ENCODE measurements at regions not wholly inside any gene's neighbourhood (a gene's known extent, or its start where the extent isn't known, plus 50 kb on each side); places are given as distances from the start of the nearest gene placed in this dataset.
"Not testable (repeated sequence)": the region's sequence is repeated elsewhere in the genome, so short reads cannot be mapped to it uniquely, and the experiment has no call there.

DNA sequence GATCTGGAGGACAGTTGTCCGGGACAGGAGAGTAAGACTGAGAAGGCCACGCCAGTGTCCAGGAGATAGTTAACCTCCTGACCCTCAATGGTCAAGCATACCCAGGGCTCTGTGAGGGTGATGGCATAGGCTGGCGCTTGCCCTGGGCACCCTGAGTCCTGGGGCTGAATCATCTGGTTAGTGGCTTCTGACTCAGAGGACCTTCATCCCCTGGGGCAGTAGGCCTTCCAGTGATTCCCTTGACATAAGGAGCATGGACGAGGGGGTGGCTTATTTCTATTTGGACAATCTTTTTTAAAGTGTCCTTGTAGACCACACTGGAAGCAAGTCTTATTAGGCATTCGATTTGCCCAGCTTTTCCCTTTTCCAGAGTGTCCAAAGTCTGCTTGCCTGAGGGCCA is 108.4 kb upstream of the SHISA3 start:
- DNase-seq = not testable (repeated sequence)

DNA sequence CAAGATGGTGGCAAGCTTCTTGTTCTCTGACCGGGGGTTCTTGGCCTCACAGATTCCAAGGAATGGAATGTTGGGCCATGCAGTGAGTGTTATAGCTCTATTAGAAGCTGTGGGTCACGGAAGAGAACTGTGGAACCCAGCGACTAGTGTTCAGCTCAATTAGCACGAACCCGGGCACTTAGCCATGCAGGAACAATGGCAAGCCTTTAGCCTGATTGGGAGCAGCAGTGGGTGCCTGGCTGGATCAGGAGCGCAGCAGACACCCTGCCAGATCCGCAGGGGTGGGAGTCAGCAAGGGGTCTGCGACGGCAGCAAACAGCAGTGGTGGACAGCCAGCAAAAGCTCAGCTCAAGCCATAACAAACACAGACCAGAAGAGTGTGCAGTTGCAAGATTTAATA is 105.1 kb upstream of the SHISA3 start:
- not testable (repeated sequence) for DNase-seq

- no peak for DNase-seq
Measured at GRCh38 chr4:42293967-42294813, 103.1 kb upstream of the SHISA3 start.

- no peak for DNase-seq
Measured at GRCh38 chr4:42296196-42296595, 101.1 kb upstream of the SHISA3 start.

DNA sequence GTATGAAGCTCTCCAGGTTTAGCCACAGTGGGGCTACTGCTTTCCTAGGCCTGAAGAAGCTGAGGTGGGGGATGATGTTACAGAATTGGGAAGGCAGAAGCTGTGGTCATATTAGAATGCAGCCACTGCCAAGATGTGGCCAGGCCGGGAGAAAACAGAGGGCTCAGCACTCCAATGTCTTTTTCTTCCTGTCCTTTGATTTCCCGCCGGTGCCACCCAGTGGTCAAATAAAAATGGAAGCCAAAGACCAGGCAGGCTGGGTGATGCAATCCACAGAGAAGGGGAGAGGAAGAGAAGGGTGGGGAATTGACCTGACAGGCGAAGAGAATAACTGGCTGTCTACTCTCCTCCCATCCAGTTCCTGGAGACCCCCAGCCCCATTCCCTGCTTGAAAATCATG is 94.9 kb upstream of the SHISA3 start:
- DNase-seq = no peak

DNA sequence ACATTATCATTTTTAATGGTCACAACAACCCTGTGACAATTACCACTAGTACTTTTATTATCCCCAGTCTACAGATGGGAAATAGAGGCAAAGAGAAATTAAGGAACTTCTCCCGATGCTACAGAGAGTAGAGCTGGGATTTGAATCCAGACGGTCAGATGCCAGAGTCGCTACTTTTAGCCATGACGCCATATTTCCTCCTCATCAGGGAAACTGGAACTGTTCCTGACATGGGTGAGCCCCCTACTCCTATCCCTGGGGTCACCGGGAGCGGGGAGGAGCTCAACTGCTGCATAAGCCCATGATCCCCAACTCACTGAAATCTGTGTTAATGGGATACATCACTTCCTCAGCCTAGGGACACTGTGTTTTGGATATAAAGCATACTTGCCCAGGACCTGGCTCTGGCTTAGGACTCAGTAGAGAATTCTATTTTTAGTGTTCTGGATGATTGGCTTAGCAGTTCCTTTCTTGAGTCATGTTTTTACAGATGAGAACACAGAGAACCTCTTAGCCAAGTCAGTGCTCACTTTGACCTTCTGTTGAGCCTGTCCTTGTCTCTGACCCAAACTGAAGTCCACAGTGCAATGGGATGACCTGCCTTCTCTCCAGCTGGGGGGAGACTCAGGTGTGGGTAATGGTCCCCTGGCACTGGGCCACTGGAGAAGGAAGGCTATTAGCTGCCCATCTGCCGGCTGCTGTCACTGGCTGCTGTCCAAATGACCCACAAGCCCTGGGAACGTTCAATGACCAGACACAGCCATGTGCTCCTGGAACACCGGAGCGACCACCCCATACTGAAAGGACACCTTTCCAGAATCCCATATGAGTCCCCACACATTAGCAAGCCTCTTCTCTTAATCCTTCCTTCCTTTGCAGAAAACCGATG is 90.8 kb upstream of the SHISA3 start:
- no peak for DNase-seq

GRCh38 chr4:42308247-42308646 is 89.0 kb upstream of the SHISA3 start:
- no peak for DNase-seq

DNA sequence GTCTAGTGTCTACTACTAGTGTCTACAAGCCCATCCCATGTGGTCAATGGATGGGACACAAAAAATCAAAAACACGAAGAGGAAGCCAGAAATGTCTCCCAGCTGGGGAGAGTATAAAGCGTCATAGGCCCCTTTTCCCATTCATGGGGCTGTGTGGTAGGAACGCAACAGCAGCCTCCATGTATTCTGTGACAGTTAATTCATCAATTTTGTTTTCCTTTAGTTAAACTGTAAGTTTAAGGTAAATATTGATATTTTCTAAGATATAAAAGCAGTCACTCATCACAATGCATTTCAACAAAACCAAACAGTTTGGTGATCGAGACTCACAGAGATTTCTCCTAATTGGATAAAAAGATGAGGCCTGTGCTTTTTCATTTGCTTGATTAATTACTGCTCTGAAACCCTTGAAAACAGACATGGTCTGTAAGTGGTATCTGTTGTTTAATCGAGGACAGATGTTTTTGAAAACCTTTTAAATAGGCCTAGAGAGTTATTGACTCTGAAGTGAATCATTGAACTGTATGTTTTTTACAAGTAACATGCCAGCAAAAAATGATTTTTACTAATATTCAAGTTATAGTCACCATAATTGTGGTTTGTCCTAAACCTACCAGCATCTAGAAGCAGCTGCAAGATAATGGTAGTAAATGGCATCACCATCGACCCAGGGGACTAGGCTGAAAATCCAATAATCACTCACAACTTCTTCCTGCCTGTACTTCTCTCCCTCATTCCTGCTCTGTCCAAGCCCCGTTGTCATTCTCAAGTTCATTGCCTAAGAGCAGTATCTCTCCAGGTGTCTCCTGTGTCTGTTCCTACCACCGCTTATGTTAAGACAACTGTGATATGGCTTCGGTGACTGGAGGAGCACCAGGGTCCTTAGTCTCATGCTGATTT is 87.7 kb upstream of the SHISA3 start:
- DNase-seq = no peak

DNA sequence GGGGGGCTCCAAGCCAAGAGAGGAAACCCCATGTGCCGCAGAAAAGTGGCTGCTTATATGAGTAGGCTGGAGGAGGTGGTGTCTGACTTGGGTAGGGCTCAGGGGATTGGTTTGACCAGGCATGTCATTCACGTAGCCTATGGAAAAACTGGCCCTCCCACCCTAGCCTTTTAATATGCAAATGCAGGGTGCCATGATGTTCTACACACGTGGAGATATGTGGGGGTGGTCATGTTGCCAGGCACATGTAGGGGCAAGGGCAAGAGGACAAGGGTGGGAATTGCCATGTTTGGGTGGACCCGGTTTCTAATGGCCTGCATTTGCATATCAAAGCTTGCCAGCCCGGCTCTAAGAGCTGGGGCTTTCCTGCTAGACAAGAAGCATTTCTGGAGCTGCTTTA is 86.9 kb upstream of the SHISA3 start:
- DNase-seq = no peak

DNA sequence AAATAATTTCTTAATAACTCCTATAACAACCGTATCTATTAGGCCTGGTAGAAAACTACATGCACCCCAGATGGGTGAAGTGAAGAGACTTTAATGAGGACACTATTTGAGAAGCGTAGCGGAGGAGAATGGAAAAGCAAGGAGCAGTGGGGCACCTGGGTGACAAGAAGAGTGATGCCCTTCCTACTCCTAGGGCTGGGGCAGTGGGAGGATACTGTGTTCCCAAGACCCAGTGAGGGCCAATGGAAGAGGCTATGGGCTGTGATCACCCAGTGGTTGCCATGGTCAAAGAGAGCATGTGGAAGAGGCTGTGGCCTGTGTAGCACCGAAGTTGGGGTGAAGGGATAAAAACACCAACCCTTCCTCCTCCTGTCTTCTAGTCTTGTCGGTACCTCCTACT is 86.5 kb upstream of the SHISA3 start:
- DNase-seq = no peak

DNA sequence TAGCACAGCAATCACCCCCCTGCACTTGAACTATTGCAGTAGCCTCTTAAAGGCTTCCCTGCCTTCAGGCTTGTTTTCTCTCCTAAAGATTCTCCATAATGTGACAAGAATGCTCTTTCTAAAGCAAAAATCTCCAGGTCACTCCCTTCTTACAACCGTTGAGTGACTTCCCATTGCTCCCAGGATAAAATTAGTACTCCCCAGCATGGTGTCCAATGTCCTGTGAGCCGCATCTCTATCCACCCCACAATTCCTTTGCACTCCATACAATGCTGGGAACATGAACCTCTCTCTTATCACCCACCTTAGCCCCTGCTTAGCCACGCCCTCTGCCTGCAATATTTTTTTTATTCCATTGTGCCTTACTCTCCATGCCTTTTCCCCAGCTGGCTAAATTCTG is 85.7 kb upstream of the SHISA3 start:
- DNase-seq = no peak

GRCh38 chr4:42313420-42313819 is 83.9 kb upstream of the SHISA3 start:
- not testable (repeated sequence) for DNase-seq

GRCh38 chr4:42313872-42314271 is 83.4 kb upstream of the SHISA3 start:
- DNase-seq = no peak

DNA sequence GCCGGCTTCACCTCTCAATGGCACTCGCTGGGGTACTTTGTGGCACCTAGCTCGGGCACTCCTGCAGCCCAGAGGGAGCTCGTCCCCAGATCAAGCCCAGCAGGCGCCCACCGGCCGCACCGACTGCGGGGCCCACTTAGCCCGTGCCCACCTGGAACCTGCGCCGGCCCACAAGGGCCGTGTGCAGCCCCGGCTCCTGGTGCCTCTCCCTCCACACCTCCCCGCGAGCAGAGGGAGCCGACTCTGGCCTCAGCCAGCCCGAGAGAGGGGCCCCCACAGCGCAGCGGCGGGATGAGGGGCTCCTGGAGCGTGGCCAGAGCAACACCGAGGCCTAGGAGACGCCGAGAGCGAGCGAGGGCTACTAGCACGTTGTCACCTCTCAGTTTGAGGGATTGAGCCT is 82.1 kb upstream of the SHISA3 start:
- no peak for DNase-seq

GRCh38 chr4:42320822-42321388 is 76.4 kb upstream of the SHISA3 start:
- DNase-seq = no peak

DNA sequence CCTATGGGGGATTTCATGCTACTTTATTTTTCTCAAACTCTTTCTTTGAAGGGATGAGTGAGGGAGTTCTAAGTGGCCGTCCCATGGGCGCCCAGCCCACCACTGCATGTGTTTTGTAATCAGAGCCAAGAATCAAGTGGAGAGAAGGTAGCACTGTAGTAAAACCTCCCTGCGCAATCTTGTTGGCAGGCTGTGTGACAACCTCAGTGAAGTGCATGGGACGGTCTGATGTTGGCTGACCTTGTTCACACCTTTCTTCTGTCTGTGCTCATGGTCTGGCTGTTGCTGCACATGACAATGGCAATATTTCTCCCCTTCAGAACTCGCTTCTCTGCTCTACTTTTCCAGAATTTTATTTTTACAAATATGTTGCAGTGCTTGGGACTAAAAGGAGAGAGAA is 71.2 kb upstream of the SHISA3 start:
- DNase-seq = no peak

GRCh38 chr4:42326524-42326923 is 70.8 kb upstream of the SHISA3 start:
- no peak for DNase-seq

DNA sequence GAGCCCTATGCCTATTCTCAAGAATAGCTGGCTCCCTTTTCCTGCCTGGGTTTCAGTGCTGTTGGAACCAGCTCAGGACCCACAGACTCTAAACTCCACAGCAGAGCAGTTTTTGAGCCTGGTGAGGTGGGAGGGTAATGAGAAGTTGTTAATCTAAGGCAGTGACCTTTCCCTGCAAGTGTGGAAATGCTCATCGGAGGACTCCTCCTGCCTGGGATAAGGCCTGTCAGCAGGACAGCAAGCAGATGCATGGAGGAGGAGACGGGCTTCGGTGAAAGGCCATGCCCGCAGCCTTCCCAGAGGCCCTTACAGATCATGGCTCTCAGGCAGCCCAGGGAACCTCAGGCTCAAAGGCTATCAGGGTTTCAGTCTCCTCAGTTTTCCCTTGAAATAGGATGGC is 70.0 kb upstream of the SHISA3 start:
- DNase-seq = no peak

DNA sequence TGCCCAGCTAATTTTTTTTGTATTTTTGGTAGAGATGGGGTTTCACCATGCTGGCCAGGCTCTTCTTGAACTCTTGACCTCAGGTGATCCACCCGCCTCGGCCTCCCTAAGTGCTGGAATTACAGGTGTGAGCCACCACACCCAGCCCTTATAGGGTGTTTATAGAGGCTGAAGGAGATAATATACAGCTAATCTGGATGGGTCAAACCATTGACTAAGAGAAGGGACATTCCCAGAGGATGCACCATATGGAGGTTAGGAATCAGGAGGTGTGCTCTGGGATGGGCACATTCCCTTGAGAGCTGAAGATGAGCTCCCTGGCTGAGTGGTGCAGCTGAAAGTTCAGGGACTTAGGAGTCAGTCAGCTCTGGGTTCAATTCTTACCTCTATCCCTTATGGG is 68.3 kb upstream of the SHISA3 start:
- DNase-seq = no peak

- DNase-seq = no peak
Measured at GRCh38 chr4:42329421-42329820, 67.9 kb upstream of the SHISA3 start.

DNA sequence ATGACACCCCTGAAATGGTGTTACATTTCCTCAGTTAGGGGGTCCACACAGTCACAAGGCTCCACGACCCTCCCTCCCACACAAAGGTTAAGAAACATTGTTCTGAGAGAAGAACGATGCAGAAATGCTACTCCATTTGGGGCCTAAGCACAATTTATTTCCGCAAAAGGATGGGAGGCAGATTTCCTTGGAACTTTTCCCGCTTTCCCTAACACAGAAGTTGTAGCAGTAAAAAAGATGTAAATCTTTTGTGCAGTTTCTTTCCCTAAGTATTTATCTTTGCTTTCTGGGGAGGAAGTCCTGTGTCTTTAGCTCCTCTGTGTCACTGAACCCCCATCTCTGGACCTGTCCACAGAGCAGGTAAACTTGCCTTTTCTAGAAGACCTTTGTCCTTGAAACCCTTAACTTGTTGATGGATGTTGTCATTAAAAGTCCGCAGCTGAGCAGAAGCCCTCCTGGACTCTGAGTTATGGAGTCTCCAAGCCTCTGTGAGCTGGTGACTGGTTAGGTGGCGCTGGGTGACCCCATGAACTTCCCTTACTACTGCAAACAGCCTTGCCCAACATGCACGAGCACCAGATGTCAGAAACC is 67.2 kb upstream of the SHISA3 start:
- DNase-seq = no peak

DNA sequence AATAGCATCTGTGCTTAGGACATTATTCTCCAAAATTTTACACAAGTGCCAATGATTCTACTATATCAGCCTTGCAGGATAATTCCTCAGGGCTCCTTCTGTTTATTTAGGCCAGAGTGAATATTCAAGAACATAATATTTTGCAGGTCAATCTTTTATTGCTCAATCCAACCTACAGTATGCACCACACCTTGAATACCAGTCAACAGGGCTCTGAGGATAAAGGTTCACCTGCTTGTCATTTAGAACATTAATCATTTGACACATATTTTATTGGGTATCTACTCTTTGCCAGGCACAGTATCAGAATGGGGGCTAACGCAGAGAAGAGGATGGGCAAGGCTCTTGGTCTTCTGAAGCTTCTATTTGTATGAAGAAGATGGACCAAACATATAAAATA is 66.2 kb upstream of the SHISA3 start:
- no peak for DNase-seq

Measured in NCI-H2227 treated with DMSO at 0.1 percent for 48 hours (cell line).